HG03064 (cell line): ENCODE measurements at regions not wholly inside any gene's neighbourhood (a gene's known extent, or its start where the extent isn't known, plus 50 kb on each side); places are given as distances from the start of the nearest gene placed in this dataset.
"Not testable (repeated sequence)": the region's sequence is repeated elsewhere in the genome, so short reads cannot be mapped to it uniquely, and the experiment has no call there.

ENCODE experiments used
- ATAC-seq: cut with Tn5 transposase; IDR thresholded peaks from one replicate; pipeline ENCODE4 v1.9.1; 2021; ENCODE audit warnings: low read depth; ENCODE audit not compliant: unreplicated experiment

- ATAC-seq = no peak
Observed at GRCh38 chr4:187604984-187605383, 390.6 kb upstream of the ZFP42 start.

GRCh38 chr4:187606581-187606980 lies 389.0 kb upstream of the ZFP42 start:
- ATAC-seq = no peak

GRCh38 chr4:187608001-187608421 lies 387.6 kb upstream of the ZFP42 start:
- no peak for ATAC-seq

- no peak for ATAC-seq
Observed at GRCh38 chr4:187612301-187612700, 383.3 kb upstream of the ZFP42 start.

- no peak for ATAC-seq
Observed at GRCh38 chr4:187613089-187613839, 382.3 kb upstream of the ZFP42 start.

GRCh38 chr4:187615972-187616371 lies 379.6 kb upstream of the ZFP42 start:
- ATAC-seq = no peak

- no peak for ATAC-seq
Observed at GRCh38 chr4:187617113-187617512, 378.5 kb upstream of the ZFP42 start.

GRCh38 chr4:187618701-187619281 lies 376.8 kb upstream of the ZFP42 start:
- no peak for ATAC-seq

GRCh38 chr4:187619319-187619718 lies 376.3 kb upstream of the ZFP42 start:
- no peak for ATAC-seq

- no peak for ATAC-seq
Observed at GRCh38 chr4:187632260-187632995, 363.1 kb upstream of the ZFP42 start.

GRCh38 chr4:187633245-187633644 lies 362.3 kb upstream of the ZFP42 start:
- no peak for ATAC-seq

- no peak for ATAC-seq
Observed at GRCh38 chr4:187656959-187657358, 338.6 kb upstream of the ZFP42 start.

- no peak for ATAC-seq
Observed at GRCh38 chr4:187663076-187663475, 332.5 kb upstream of the ZFP42 start.

GRCh38 chr4:187664011-187664410 lies 331.6 kb upstream of the ZFP42 start:
- ATAC-seq = no peak

- ATAC-seq = no peak
Observed at GRCh38 chr4:187665086-187665485, 330.5 kb upstream of the ZFP42 start.

GRCh38 chr4:187666034-187666433 lies 329.5 kb upstream of the ZFP42 start:
- no peak for ATAC-seq

GRCh38 chr4:187666697-187667494 lies 328.7 kb upstream of the ZFP42 start:
- no peak for ATAC-seq

- no peak for ATAC-seq
Observed at GRCh38 chr4:187668526-187669082, 327.0 kb upstream of the ZFP42 start.

- ATAC-seq = not testable (repeated sequence)
Observed at GRCh38 chr4:187671521-187671920, 324.1 kb upstream of the ZFP42 start.

- not testable (repeated sequence) for ATAC-seq
Observed at GRCh38 chr4:187671958-187672357, 323.6 kb upstream of the ZFP42 start.
